Tibial nerve (tissue), 4 donors: ENCODE measurements at regions not wholly inside any gene's neighbourhood (a gene's known extent, or its start where the extent isn't known, plus 50 kb on each side); places are given as distances from the start of the nearest gene placed in this dataset.

Experiments used
- DNase-seq, 2 donors: peaks; one replicate each; pipeline ENCODE4 v3.0.0-alpha.2; 2019; ENCODE audit warnings: low spot score in 2 of 2
- H3K27ac ChIP-seq, 4 donors: fragments of 200-600 bp; sonication (generic) in 3 of 4; one replicate each; pipeline ENCODE4 v1.5.1; 2017 to 2019; ENCODE audit warnings: mild to moderate bottlenecking in 1 of 4
- H3K27me3 ChIP-seq, 2 donors: fragments of 200-600 bp; sonication (generic) in 1 of 2; one replicate each; pipeline versions ENCODE4 v1.5.1 to v1.6.0; 2017 to 2019
- H3K36me3 ChIP-seq, 3 donors: fragments of 200-600 bp; sonication (generic); one replicate each; pipeline ENCODE4 v1.5.1; 2018 to 2019
- H3K4me1 ChIP-seq, 4 donors: fragments of 200-600 bp; sonication (generic) in 3 of 4; one replicate each; pipeline ENCODE4 v1.5.1; 2017 to 2019
- H3K4me3 ChIP-seq, 4 donors: fragments of 200-600 bp; sonication (generic) in 3 of 4; one replicate each; pipeline ENCODE4 v1.5.1; 2017 to 2019; ENCODE audit warnings: mild to moderate bottlenecking in 1 of 4, moderate library complexity in 1 of 4
- H3K9me3 ChIP-seq, 4 donors: fragments of 200-600 bp; sonication (generic) in 3 of 4; one replicate each; pipeline ENCODE4 v1.5.1; 2017 to 2019
- CTCF ChIP-seq, 5 experiments: fragments of 200-600 bp in 3 of 5; fragments of 450-650 bp in 2 of 5; sonication (generic) in 3 of 5; IDR thresholded peaks; one replicate each; pipeline ENCODE4 v1.5.1; 2016 to 2019; ENCODE audit warnings: antibody characterized with exemption in 5 of 5, mild to moderate bottlenecking in 3 of 5, moderate library complexity in 2 of 5
- EP300 ChIP-seq, 2 donors: sonication (generic); formaldehyde crosslinking; IDR thresholded peaks; one replicate each; pipeline ENCODE4 v1.6.1; 2017; ENCODE audit warnings: antibody characterized with exemption in 2 of 2, mild to moderate bottlenecking in 1 of 2
- POLR2A ChIP-seq, 2 donors: fragments of 450-650 bp; IDR thresholded peaks; one replicate each; pipeline ENCODE4 v1.6.1; 2017; ENCODE audit warnings: antibody characterized with exemption in 2 of 2, mild to moderate bottlenecking in 2 of 2, moderate library complexity in 2 of 2
- WGBS, 2 donors: methylation state at CpG; one replicate each; pipeline ENCODE4 v1.1.5; 2018; 5-methylcytosine and 5-hydroxymethylcytosine counted together

DNA sequence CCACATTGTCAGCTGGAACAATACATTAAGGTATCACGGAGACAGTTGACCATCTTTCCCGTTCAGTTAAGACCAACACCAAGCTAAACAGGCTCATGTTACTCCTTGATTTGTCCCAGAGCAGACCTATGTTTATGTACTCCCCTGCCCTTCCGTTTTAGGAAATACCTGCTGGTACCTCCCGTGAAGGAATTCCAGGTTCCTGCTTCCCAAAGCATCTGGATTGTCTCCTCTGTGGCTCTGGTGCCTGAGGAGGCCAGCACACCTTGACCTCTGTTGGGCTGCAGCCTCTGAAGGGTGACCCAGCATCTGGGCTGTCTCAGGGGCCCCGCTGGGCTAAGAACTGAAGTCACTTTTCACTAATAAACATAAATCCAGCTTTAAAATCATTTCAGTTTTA, 647.8 kb upstream of the MARCKS start:
- no peak overlapping the region for H3K27ac ChIP-seq

GRCh38 chr6:113211170-113211569, 646.0 kb upstream of the MARCKS start:
- no peak overlapping the region for H3K4me3 ChIP-seq
- no peak overlapping the region for H3K27ac ChIP-seq
- no peaks in the 10 kb centered on the region for H3K36me3 ChIP-seq
- TF ChIP-seq EP300 (IDR thresholded peaks at IDR 0.05) (no peak), CTCF (IDR thresholded peaks at IDR 0.05) (no peak), POLR2A (IDR thresholded peaks at IDR 0.05) (no peak)
- no peak for DNase-seq
- H3K4me1 ChIP-seq = peaks cover 0 to 9% (median 0%) of the 10 kb centered on the region in 4 donors
- no peaks in the 10 kb centered on the region for H3K9me3 ChIP-seq
- H3K27me3 ChIP-seq = no peaks in the 10 kb centered on the region

More for the DNA sequence above, 647.8 kb upstream of the MARCKS start:
- Histone ChIP-seq H3K4me3 (no peak overlapping the region), H3K9me3 (no peaks in the 10 kb centered on the region), H3K4me1 (peaks cover 0 to 9% (median 0%) of the 10 kb centered on the region in 4 donors), H3K36me3 (no peaks in the 10 kb centered on the region), H3K27me3 (no peaks in the 10 kb centered on the region)
- DNase-seq = no peak
- TF ChIP-seq POLR2A (IDR thresholded peaks at IDR 0.05) = no peak
- no peak for TF ChIP-seq CTCF (IDR thresholded peaks at IDR 0.05)
- no peak for TF ChIP-seq EP300 (IDR thresholded peaks at IDR 0.05)
- WGBS, 2 donors = 68% methylated on average over 5 of the region's 5 CpGs

DNA sequence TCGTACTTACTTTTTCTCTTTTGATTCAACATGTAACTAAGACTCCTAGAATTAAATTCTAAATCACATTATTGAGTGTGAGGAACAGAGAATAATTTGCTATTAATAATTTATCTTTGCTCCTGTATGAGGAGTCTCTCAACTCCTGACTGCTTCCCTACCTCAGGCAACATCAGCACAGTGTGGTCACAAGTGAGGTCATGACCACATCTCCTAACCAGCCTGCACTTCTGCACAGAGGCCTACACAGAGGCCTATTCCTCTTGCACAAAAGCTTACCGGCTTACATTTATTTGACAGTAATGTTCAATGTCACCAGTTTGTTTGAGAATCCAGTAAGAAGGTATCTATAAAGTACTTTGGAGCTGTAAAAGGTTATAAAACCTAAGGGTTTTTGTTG, 637.4 kb upstream of the MARCKS start:
- Histone ChIP-seq H3K27me3 (no peaks in the 10 kb centered on the region), H3K4me1 (no peaks in the 10 kb centered on the region), H3K27ac (no peak overlapping the region), H3K4me3 (no peak overlapping the region), H3K9me3 (no peaks in the 10 kb centered on the region), H3K36me3 (no peaks in the 10 kb centered on the region)
- 84 to 85% methylated on average over 2 of the region's 2 CpGs for WGBS, 2 donors
- DNase-seq = no peak
- TF ChIP-seq CTCF (IDR thresholded peaks at IDR 0.05) (no peak), POLR2A (IDR thresholded peaks at IDR 0.05) (no peak), EP300 (IDR thresholded peaks at IDR 0.05) (no peak)

GRCh38 chr6:113220832-113221231, 636.3 kb upstream of the MARCKS start:
- Histone ChIP-seq H3K4me3 (no peak overlapping the region), H3K4me1 (no peaks in the 10 kb centered on the region), H3K36me3 (no peaks in the 10 kb centered on the region), H3K27ac (no peak overlapping the region), H3K9me3 (no peaks in the 10 kb centered on the region), H3K27me3 (no peaks in the 10 kb centered on the region)
- no peak for TF ChIP-seq POLR2A (IDR thresholded peaks at IDR 0.05)
- no peak for TF ChIP-seq EP300 (IDR thresholded peaks at IDR 0.05)
- no peak for TF ChIP-seq CTCF (IDR thresholded peaks at IDR 0.05)
- WGBS, 2 donors = 87% methylated on average over 2 of the region's 2 CpGs
- DNase-seq = no peak

DNA sequence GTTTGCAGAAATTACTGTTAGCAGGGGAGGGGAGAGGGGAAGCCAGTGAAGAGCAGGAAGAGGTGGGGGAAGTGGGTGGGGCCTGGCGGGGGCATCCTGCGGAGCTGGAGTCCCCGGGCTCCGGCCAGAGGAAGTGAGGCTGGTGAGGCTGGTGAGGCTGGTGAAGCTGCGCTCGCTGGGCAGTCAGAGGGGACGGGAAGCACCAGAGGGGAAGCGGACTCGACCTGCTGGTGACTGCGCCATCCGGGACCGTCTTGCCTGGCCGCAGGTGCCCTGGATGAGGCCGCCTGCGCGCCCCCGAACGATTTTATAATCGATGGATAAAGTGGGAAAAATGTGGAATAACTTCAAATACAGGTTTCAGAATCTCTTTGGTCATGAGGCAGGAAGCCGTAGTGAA, 635.3 kb upstream of the MARCKS start:
- no peak overlapping the region for H3K4me3 ChIP-seq
- no peak overlapping the region for H3K27ac ChIP-seq
- DNase-seq = no peak
- H3K4me1 ChIP-seq = no peaks in the 10 kb centered on the region
- no peaks in the 10 kb centered on the region for H3K9me3 ChIP-seq
- TF ChIP-seq EP300 (IDR thresholded peaks at IDR 0.05) (no peak), CTCF (IDR thresholded peaks at IDR 0.05) (no peak), POLR2A (IDR thresholded peaks at IDR 0.05) (no peak)
- 86 to 87% methylated on average over 20 of the region's 20 CpGs for WGBS, 2 donors
- no peaks in the 10 kb centered on the region for H3K36me3 ChIP-seq
- no peaks in the 10 kb centered on the region for H3K27me3 ChIP-seq
